Skeletal muscle tissue (tissue), 3 donors: ENCODE measurements at regions not wholly inside any gene's neighbourhood (a gene's known extent, or its start where the extent isn't known, plus 50 kb on each side); places are given as distances from the start of the nearest gene placed in this dataset.

ENCODE experiments used
- H3K27ac ChIP-seq: one replicate; pipeline ENCODE4 v1.7.0; 2013; ENCODE audit warnings: mild to moderate bottlenecking, low read depth, low read length, inconsistent platforms
- H3K27me3 ChIP-seq, 3 donors: one replicate each; pipeline ENCODE4 v1.7.0; 2013; ENCODE audit warnings: low read length in 3 of 3; ENCODE audit not compliant: control insufficient read depth in 3 of 3, insufficient read depth in 3 of 3
- H3K36me3 ChIP-seq, 3 donors: one replicate each; pipeline ENCODE4 v1.7.0; 2013; ENCODE audit warnings: low read length in 3 of 3; ENCODE audit not compliant: control insufficient read depth in 3 of 3, insufficient read depth in 3 of 3
- H3K4me1 ChIP-seq, 3 donors: one replicate each; pipeline ENCODE4 v1.7.0; 2013; ENCODE audit warnings: low read length in 3 of 3, mild to moderate bottlenecking in 3 of 3; ENCODE audit not compliant: control insufficient read depth in 3 of 3, insufficient read depth in 3 of 3
- H3K4me3 ChIP-seq, 3 donors: one replicate each; pipeline ENCODE4 v1.7.0; 2013; ENCODE audit warnings: low read length in 3 of 3
- H3K9ac ChIP-seq, 3 donors: one replicate each; pipeline ENCODE4 v1.7.0; 2013; ENCODE audit warnings: low read length in 3 of 3, mild to moderate bottlenecking in 3 of 3, moderate library complexity in 2 of 3, low read depth in 1 of 3
- H3K9me3 ChIP-seq, 3 donors: one replicate each; pipeline ENCODE4 v1.7.0; 2013; ENCODE audit warnings: low read length in 3 of 3; ENCODE audit not compliant: control insufficient read depth in 3 of 3
- donor health status: Osteomylitis.

GRCh38 chrX:20656721-20657120 is 390.0 kb upstream of the RPS6KA3 start:
- H3K27me3 ChIP-seq, result no peaks in the 10 kb centered on the region
- no peaks in the 10 kb centered on the region for H3K9me3 ChIP-seq
- no peak overlapping the region for H3K27ac ChIP-seq
- H3K4me3 ChIP-seq, result no peak overlapping the region
- no peaks in the 10 kb centered on the region for H3K36me3 ChIP-seq
- no peaks in the 10 kb centered on the region for H3K4me1 ChIP-seq
- H3K9ac ChIP-seq, result no peak overlapping the region

GRCh38 chrX:20654596-20655106 is 387.9 kb upstream of the RPS6KA3 start:
- no peaks in the 10 kb centered on the region for H3K27me3 ChIP-seq
- H3K27ac ChIP-seq, result no peak overlapping the region
- H3K4me1 ChIP-seq, result no peaks in the 10 kb centered on the region
- no peaks in the 10 kb centered on the region for H3K9me3 ChIP-seq
- no peaks in the 10 kb centered on the region for H3K36me3 ChIP-seq
- H3K4me3 ChIP-seq, result no peak overlapping the region
- H3K9ac ChIP-seq, result no peak overlapping the region

- H3K9ac ChIP-seq, result no peak overlapping the region
- no peaks in the 10 kb centered on the region for H3K27me3 ChIP-seq
- H3K9me3 ChIP-seq, result no peaks in the 10 kb centered on the region
- H3K4me1 ChIP-seq, result no peaks in the 10 kb centered on the region
- no peaks in the 10 kb centered on the region for H3K36me3 ChIP-seq
- H3K27ac ChIP-seq, result no peak overlapping the region
- no peak overlapping the region for H3K4me3 ChIP-seq
Observed at GRCh38 chrX:20653070-20653469, 386.4 kb upstream of the RPS6KA3 start.

GRCh38 chrX:20641954-20642353 is 375.2 kb upstream of the RPS6KA3 start:
- no peak overlapping the region for H3K4me3 ChIP-seq
- H3K27me3 ChIP-seq, result no peaks in the 10 kb centered on the region
- no peaks in the 10 kb centered on the region for H3K36me3 ChIP-seq
- H3K9me3 ChIP-seq, result no peaks in the 10 kb centered on the region
- no peak overlapping the region for H3K9ac ChIP-seq
- no peaks in the 10 kb centered on the region for H3K4me1 ChIP-seq
- H3K27ac ChIP-seq, result no peak overlapping the region

- H3K27me3 ChIP-seq, result no peaks in the 10 kb centered on the region
- H3K9ac ChIP-seq, result no peak overlapping the region
- no peaks in the 10 kb centered on the region for H3K9me3 ChIP-seq
- H3K4me3 ChIP-seq, result no peak overlapping the region
- H3K27ac ChIP-seq, result no peak overlapping the region
- H3K4me1 ChIP-seq, result no peaks in the 10 kb centered on the region
- H3K36me3 ChIP-seq, result no peaks in the 10 kb centered on the region
Observed at GRCh38 chrX:20639115-20639514, 372.4 kb upstream of the RPS6KA3 start.

- no peaks in the 10 kb centered on the region for H3K9me3 ChIP-seq
- no peaks in the 10 kb centered on the region for H3K4me1 ChIP-seq
- H3K9ac ChIP-seq, result no peak overlapping the region
- H3K36me3 ChIP-seq, result no peaks in the 10 kb centered on the region
- H3K27me3 ChIP-seq, result no peaks in the 10 kb centered on the region
- no peak overlapping the region for H3K4me3 ChIP-seq
- H3K27ac ChIP-seq, result no peak overlapping the region
Observed at GRCh38 chrX:20637351-20637750, 370.6 kb upstream of the RPS6KA3 start.

GRCh38 chrX:20633451-20633850 is 366.7 kb upstream of the RPS6KA3 start:
- Histone ChIP-seq H3K27me3 (no peaks in the 10 kb centered on the region), H3K4me3 (no peak overlapping the region), H3K9me3 (no peaks in the 10 kb centered on the region), H3K4me1 (no peaks in the 10 kb centered on the region), H3K36me3 (no peaks in the 10 kb centered on the region), H3K9ac (no peak overlapping the region), H3K27ac (no peak overlapping the region)

GRCh38 chrX:20623448-20623847 is 356.7 kb upstream of the RPS6KA3 start:
- H3K4me3 ChIP-seq, result no peak overlapping the region
- peaks cover 0 to 2% (median 0%) of the 10 kb centered on the region in 3 donors for H3K9me3 ChIP-seq
- H3K27ac ChIP-seq, result no peak overlapping the region
- H3K9ac ChIP-seq, result no peak overlapping the region
- H3K27me3 ChIP-seq, result no peaks in the 10 kb centered on the region
- no peaks in the 10 kb centered on the region for H3K4me1 ChIP-seq
- no peaks in the 10 kb centered on the region for H3K36me3 ChIP-seq

- H3K4me1 ChIP-seq, result no peaks in the 10 kb centered on the region
- H3K27me3 ChIP-seq, result no peaks in the 10 kb centered on the region
- H3K9me3 ChIP-seq, result peaks cover 0 to 2% (median 0%) of the 10 kb centered on the region in 3 donors
- no peak overlapping the region for H3K27ac ChIP-seq
- H3K4me3 ChIP-seq, result no peak overlapping the region
- no peak overlapping the region for H3K9ac ChIP-seq
- no peaks in the 10 kb centered on the region for H3K36me3 ChIP-seq
Observed at GRCh38 chrX:20620306-20620705, 353.6 kb upstream of the RPS6KA3 start.

- H3K36me3 ChIP-seq, result no peaks in the 10 kb centered on the region
- peaks cover 0 to 5% (median 0%) of the 10 kb centered on the region in 3 donors for H3K27me3 ChIP-seq
- H3K27ac ChIP-seq, result no peak overlapping the region
- no peak overlapping the region for H3K4me3 ChIP-seq
- H3K9me3 ChIP-seq, result peaks cover 0 to 4% (median 0%) of the 10 kb centered on the region in 3 donors
- no peaks in the 10 kb centered on the region for H3K4me1 ChIP-seq
- no peak overlapping the region for H3K9ac ChIP-seq
Observed at GRCh38 chrX:20609916-20610415, 343.3 kb upstream of the RPS6KA3 start.
